HepG2 (cell line): ENCODE measurements at regions not wholly inside any gene's neighbourhood (a gene's known extent, or its start where the extent isn't known, plus 50 kb on each side); places are given as distances from the start of the nearest gene placed in this dataset.

Source experiments
- ARID4A ChIP-seq: sonication (generic); formaldehyde crosslinking; IDR thresholded peaks from 2 replicates; pipeline ENCODE4 v1.5.0; 2020; ENCODE audit warnings: mild to moderate bottlenecking, missing genetic modification reagents, borderline replicate concordance
- CERS6 ChIP-seq: sonication (generic); formaldehyde crosslinking; IDR thresholded peaks from 2 replicates; pipeline ENCODE4 v1.5.0; 2020; ENCODE audit warnings: missing genetic modification reagents
- FOXC1 ChIP-seq: sonication (generic); formaldehyde crosslinking; IDR thresholded peaks from 2 replicates; pipeline ENCODE4 v1.8.0; 2022; ENCODE audit warnings: mild to moderate bottlenecking, missing genetic modification reagents, borderline replicate concordance
- YEATS4 ChIP-seq: sonication (generic); formaldehyde crosslinking; IDR thresholded peaks from 2 replicates; pipeline ENCODE4 v1.4.0; 2020; ENCODE audit warnings: missing genetic modification reagents, borderline replicate concordance
- ZBTB4 ChIP-seq: sonication (generic); formaldehyde crosslinking; IDR thresholded peaks from 2 replicates; pipeline ENCODE4 v1.4.0; 2020; ENCODE audit warnings: missing genetic modification reagents, mild to moderate bottlenecking, borderline replicate concordance
- ZNF510 ChIP-seq: sonication (generic); formaldehyde crosslinking; IDR thresholded peaks from 2 replicates; pipeline ENCODE4 v1.4.0; 2020; ENCODE audit warnings: low read depth, mild to moderate bottlenecking, missing genetic modification reagents

GRCh38 chr5:74161170-74161569, 479.4 kb downstream of the ENC1 start (continued):
- TF ChIP-seq ZBTB4 (CRISPR knock-in tag), result no peak
- no peak for TF ChIP-seq ARID4A (CRISPR knock-in tag)
- TF ChIP-seq YEATS4 (CRISPR knock-in tag), result no peak
- TF ChIP-seq ZNF510 (CRISPR knock-in tag), result no peak
- TF ChIP-seq FOXC1 (CRISPR knock-in tag), result no peak
- no peak for TF ChIP-seq CERS6 (CRISPR knock-in tag)
